Panc1 (cell line): ENCODE measurements at regions not wholly inside any gene's neighbourhood (a gene's known extent, or its start where the extent isn't known, plus 50 kb on each side); places are given as distances from the start of the nearest gene placed in this dataset.
A peak's percentile ranks its signal among the peaks of the same experiment; 100 is the strongest.

Experiments
- POLR2AphosphoS5 ChIP-seq: IDR thresholded peaks from 2 replicates; pipeline ENCODE4 v1.6.1; 2012; ENCODE audit warnings: mild to moderate bottlenecking, low read depth, low read length, moderate library complexity
- SIN3A ChIP-seq: IDR thresholded peaks from 2 replicates; pipeline ENCODE4 v1.6.1; 2012; ENCODE audit warnings: low read depth, mild to moderate bottlenecking, low read length, moderate library complexity, borderline replicate concordance; ENCODE audit not compliant: insufficient read depth
- TF ChIP-seq, protein P1 (sequence below): fragments of 450-650 bp; IDR thresholded peaks from 2 replicates; pipeline ENCODE4 v1.5.1; 2017; ENCODE audit warnings: mild to moderate bottlenecking
- TF ChIP-seq, protein P2 (sequence below), 2 experiments: IDR thresholded peaks; 2 replicates each; pipeline ENCODE4 v1.6.1; 2011 to 2012; ENCODE audit warnings: low read depth in 2 of 2, control low read depth in 1 of 2, low read length in 1 of 2, mild to moderate bottlenecking in 1 of 2, moderate library complexity in 1 of 2; ENCODE audit not compliant: insufficient read depth in 1 of 2

DNA sequence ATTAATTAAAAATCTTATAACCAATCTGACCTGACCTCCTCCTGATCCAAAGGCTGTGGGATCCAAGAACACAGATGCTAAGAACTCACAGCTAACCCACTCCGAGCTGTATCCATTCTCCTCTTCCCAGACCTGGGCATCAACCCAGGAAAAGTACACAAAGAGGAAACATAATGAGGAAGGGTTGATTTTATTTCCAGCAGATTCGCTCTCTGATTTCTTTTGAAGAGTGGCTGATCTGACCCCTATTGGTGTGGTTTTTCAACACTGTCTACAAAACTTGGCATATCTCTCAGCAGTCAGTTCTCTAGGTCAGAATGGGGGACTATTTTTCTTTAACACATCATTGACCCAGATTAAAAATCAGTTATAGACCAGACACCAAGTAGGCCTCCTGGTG, 201.9 kb upstream of the UBASH3B start:
- TF ChIP-seq POLR2AphosphoS5 = no peak
- TF ChIP-seq, protein P1, sequence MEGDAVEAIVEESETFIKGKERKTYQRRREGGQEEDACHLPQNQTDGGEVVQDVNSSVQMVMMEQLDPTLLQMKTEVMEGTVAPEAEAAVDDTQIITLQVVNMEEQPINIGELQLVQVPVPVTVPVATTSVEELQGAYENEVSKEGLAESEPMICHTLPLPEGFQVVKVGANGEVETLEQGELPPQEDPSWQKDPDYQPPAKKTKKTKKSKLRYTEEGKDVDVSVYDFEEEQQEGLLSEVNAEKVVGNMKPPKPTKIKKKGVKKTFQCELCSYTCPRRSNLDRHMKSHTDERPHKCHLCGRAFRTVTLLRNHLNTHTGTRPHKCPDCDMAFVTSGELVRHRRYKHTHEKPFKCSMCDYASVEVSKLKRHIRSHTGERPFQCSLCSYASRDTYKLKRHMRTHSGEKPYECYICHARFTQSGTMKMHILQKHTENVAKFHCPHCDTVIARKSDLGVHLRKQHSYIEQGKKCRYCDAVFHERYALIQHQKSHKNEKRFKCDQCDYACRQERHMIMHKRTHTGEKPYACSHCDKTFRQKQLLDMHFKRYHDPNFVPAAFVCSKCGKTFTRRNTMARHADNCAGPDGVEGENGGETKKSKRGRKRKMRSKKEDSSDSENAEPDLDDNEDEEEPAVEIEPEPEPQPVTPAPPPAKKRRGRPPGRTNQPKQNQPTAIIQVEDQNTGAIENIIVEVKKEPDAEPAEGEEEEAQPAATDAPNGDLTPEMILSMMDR = 0 out of 2 replicates have a peak, but pooled peaks have one; percentile 16
- TF ChIP-seq, protein P2, sequence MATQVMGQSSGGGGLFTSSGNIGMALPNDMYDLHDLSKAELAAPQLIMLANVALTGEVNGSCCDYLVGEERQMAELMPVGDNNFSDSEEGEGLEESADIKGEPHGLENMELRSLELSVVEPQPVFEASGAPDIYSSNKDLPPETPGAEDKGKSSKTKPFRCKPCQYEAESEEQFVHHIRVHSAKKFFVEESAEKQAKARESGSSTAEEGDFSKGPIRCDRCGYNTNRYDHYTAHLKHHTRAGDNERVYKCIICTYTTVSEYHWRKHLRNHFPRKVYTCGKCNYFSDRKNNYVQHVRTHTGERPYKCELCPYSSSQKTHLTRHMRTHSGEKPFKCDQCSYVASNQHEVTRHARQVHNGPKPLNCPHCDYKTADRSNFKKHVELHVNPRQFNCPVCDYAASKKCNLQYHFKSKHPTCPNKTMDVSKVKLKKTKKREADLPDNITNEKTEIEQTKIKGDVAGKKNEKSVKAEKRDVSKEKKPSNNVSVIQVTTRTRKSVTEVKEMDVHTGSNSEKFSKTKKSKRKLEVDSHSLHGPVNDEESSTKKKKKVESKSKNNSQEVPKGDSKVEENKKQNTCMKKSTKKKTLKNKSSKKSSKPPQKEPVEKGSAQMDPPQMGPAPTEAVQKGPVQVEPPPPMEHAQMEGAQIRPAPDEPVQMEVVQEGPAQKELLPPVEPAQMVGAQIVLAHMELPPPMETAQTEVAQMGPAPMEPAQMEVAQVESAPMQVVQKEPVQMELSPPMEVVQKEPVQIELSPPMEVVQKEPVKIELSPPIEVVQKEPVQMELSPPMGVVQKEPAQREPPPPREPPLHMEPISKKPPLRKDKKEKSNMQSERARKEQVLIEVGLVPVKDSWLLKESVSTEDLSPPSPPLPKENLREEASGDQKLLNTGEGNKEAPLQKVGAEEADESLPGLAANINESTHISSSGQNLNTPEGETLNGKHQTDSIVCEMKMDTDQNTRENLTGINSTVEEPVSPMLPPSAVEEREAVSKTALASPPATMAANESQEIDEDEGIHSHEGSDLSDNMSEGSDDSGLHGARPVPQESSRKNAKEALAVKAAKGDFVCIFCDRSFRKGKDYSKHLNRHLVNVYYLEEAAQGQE (IDR thresholded peaks at IDR 0.05; ENCODE audit: insufficient read depth in 1 of 2, low read depth in 2 of 2, low read length in 1 of 2) = no peak
- TF ChIP-seq SIN3A = no peak
